ENCODE measurements at regions not wholly inside any gene's neighbourhood (a gene's known extent, or its start where the extent isn't known, plus 50 kb on each side); places are given as distances from the start of the nearest gene placed in this dataset.

- TF ChIP-seq TCF7L2 (IDR thresholded peaks at IDR 0.05; ENCODE audit: low read depth, low read length) (no peak), POLR2AphosphoS5 (IDR thresholded peaks at IDR 0.05; ENCODE audit: low read depth, low read length) (no peak), CTCF (IDR thresholded peaks at IDR 0.05) (no peak)
Observed at GRCh38 chr2:57569396-57569795, 477.2 kb upstream of the VRK2 start.

Measured in Panc1 (cell line).